HepG2 (cell line): ENCODE measurements at regions not wholly inside any gene's neighbourhood (a gene's known extent, or its start where the extent isn't known, plus 50 kb on each side); places are given as distances from the start of the nearest gene placed in this dataset.

ENCODE experiments used
- ATAC-seq: fragments of 200-7000 bp; cut with Tn5 transposase; 3 replicates; pipeline ENCODE4 v1.9.1; 2020; ENCODE audit warnings: mild to moderate bottlenecking, moderate library complexity
- BruUV-seq: library from RNA; stranded (reverse); fragments of 400-500 nt; replicated peaks from 2 replicates; lab custom pipeline; 2021; lab: Mats Ljungman, UMichigan
- CTCF ChIA-PET: fragments of 300-600 bp; formaldehyde crosslinking; extraction: SDS; loops from one replicate; lab custom pipeline; 2021; ENCODE audit warnings: low total read pairs, inconsistent platforms, low intra/inter-chr PET ratio; lab: Yijun Ruan, JAX
- POLR2A ChIA-PET: fragments of 350-600 bp; sonication (Branson Sonifier 250); formaldehyde crosslinking; loops from one replicate; lab custom pipeline; 2020; ENCODE audit warnings: antibody characterized with exemption, inconsistent platforms; lab: Yijun Ruan, JAX
- DNase-seq: peaks from one replicate; pipeline ENCODE4 v3.0.0-alpha.2; 2015; ENCODE audit warnings: low spot score
- FAIRE-seq: peaks from 3 replicates; lab custom pipeline; 2011; peaks lifted over from hg19 to GRCh38; lab: Jason Lieb, UNC
- H2AFZ ChIP-seq: one replicate; pipeline ENCODE4 v1.6.1; 2011; ENCODE audit warnings: low read length, inconsistent platforms
- H3K27ac ChIP-seq: fragments of 300-600 bp; 3 replicates; pipeline ENCODE4 v1.8.0; 2011; ENCODE audit warnings: mixed run types, mild to moderate bottlenecking, mixed read lengths, low read length, inconsistent platforms; ENCODE audit not compliant: insufficient read depth; ENCODE audit errors: extremely low read length
- H3K27me3 ChIP-seq, 2 experiments: fragments of 200-600 bp in 1 of 2; 2 replicates in 1 of 2; 3 replicates in 1 of 2; pipeline versions ENCODE4 v1.6.0 to v1.8.0; 2011; ENCODE audit warnings: low read length in 2 of 2, mild to moderate bottlenecking in 2 of 2, moderate library complexity in 2 of 2, inconsistent platforms in 1 of 2; ENCODE audit not compliant: insufficient read depth in 2 of 2, control insufficient read depth in 1 of 2
- H3K36me3 ChIP-seq, 2 experiments: fragments of 200-600 bp in 1 of 2; replicated peaks in 1 of 2; 2 replicates in 1 of 2; 3 replicates in 1 of 2; pipeline versions ENCODE4 v1.5.1 to v1.8.0; 2011; ENCODE audit warnings: low read length in 2 of 2, inconsistent platforms in 1 of 2; ENCODE audit not compliant: insufficient read depth in 2 of 2, control insufficient read depth in 1 of 2
- H3K4me1 ChIP-seq: 2 replicates; pipeline ENCODE4 v1.5.1; 2012; ENCODE audit warnings: low read length, inconsistent platforms; ENCODE audit not compliant: insufficient read depth
- H3K4me2 ChIP-seq: 2 replicates; pipeline ENCODE4 v1.6.0; 2011; ENCODE audit warnings: low read depth, low read length, inconsistent platforms
- H3K4me3 ChIP-seq, 3 experiments: fragments of 200-600 bp in 1 of 3; sonication (generic), shearing (Covaris generic) in 1 of 3; replicated peaks in 1 of 3; 2 replicates each; pipeline ENCODE4 v1.5.1; 2011 to 2016; ENCODE audit warnings: low read length in 3 of 3, inconsistent platforms in 2 of 3, low read depth in 2 of 3, mild to moderate bottlenecking in 2 of 3, control low read depth in 1 of 3, mixed read lengths in 1 of 3; ENCODE audit not compliant: insufficient read depth in 1 of 3
- H3K79me2 ChIP-seq: one replicate; pipeline ENCODE4 v1.6.1; 2011; ENCODE audit warnings: low read length, inconsistent platforms; ENCODE audit not compliant: insufficient read depth
- H3K9ac ChIP-seq: 2 replicates; pipeline ENCODE4 v1.6.0; 2011; ENCODE audit warnings: mild to moderate bottlenecking, low read depth, low read length, inconsistent platforms; ENCODE audit not compliant: insufficient read depth
- H3K9me3 ChIP-seq: 2 replicates; pipeline ENCODE4 v1.5.1; 2012; ENCODE audit warnings: mild to moderate bottlenecking, low read length
- H4K20me1 ChIP-seq: 2 replicates; pipeline ENCODE4 v1.6.0; 2011; ENCODE audit warnings: inconsistent platforms, mild to moderate bottlenecking, low read length, moderate library complexity; ENCODE audit not compliant: insufficient read depth
- ADNP ChIP-seq: sonication (generic); formaldehyde crosslinking; IDR thresholded peaks from 2 replicates; pipeline ENCODE4 v1.4.0; 2020; ENCODE audit warnings: missing genetic modification reagents
- CREM ChIP-seq, 2 experiments: sonication (generic) in 1 of 2; formaldehyde crosslinking in 1 of 2; IDR thresholded peaks; 2 replicates each; pipeline versions ENCODE4 v1.4.0 to v1.6.1; 2016 to 2020; ENCODE audit warnings: antibody characterized with exemption in 1 of 2, mild to moderate bottlenecking in 1 of 2, missing genetic modification reagents in 1 of 2
- NCOA5 ChIP-seq: sonication (generic); formaldehyde crosslinking; IDR thresholded peaks from 2 replicates; pipeline ENCODE4 v1.4.0; 2020; ENCODE audit warnings: missing genetic modification reagents
- SP5 ChIP-seq: IDR thresholded peaks from 2 replicates; pipeline ENCODE4 v1.6.1; 2016; ENCODE audit warnings: low read depth, borderline replicate concordance
- SRF ChIP-seq: IDR thresholded peaks from 2 replicates; pipeline ENCODE4 v1.6.1; 2011; ENCODE audit warnings: mild to moderate bottlenecking, low read depth, low read length, moderate library complexity
- TGIF2 ChIP-seq: IDR thresholded peaks from 2 replicates; pipeline ENCODE4 v1.6.1; 2016; ENCODE audit warnings: control low read depth, missing compliant biosample characterization
- ZNF597 ChIP-seq: sonication (generic); formaldehyde crosslinking; IDR thresholded peaks from 2 replicates; pipeline ENCODE4 v1.5.0; 2020; ENCODE audit warnings: missing genetic modification reagents
- ZSCAN29 ChIP-seq: sonication (generic); formaldehyde crosslinking; conservative IDR thresholded peaks from 2 replicates; pipeline ENCODE4 v1.4.0; 2020; ENCODE audit warnings: mild to moderate bottlenecking, missing genetic modification reagents
- WGBS: methylation state at CpG from one replicate; pipeline ENCODE4 v1.1.6; 2017; ENCODE audit warnings: low lambda C conversion rate; 5-methylcytosine and 5-hydroxymethylcytosine counted together
- in situ Hi-C: cut with HindIII; loops from 2 replicates; pipeline ENCODE4 v1.10.0; 2017; ENCODE audit warnings: low pct_unique_long_range_greater_than_20kb; ENCODE audit not compliant: extremely low pct_ligation_motif_present
- intact Hi-C: fragments of 100-400 bp; cut with micrococcal nuclease; formaldehyde crosslinking; loops from one replicate; pipeline ENCODE4 v1.10.0; 2022; ENCODE audit not compliant: unreplicated experiment
- TF ChIP-seq, protein P1 (sequence below): sonication (generic); formaldehyde crosslinking; conservative IDR thresholded peaks from 2 replicates; pipeline ENCODE4 v1.8.1; 2023; ENCODE audit warnings: missing genetic modification reagents

DNA sequence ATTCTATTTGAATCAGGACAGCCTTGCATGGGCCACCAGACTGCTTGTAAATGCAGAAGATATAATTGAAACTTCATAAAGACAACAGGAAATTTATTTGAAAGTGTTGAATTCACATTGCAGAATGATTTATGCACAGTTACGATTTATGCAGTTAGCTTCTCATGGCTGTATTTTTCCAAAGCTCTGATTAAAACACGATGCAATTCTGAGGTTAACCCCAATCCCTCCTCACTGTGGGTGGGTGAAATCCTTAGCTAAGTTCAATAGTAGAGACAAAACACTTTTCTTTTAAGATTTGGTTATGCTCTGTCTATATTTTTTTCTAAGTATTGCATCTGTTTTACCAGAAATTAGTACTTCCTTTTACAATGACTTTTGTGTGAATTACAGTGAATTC is 728.8 kb upstream of the IGFBP3 start:
- CTCF ChIA-PET: no interaction called here
- Histone ChIP-seq H3K9me3 (peaks cover 8% of the 10 kb centered on the region), H3K4me3 (no peak overlapping the region), H4K20me1 (no peaks in the 10 kb centered on the region)
- in situ Hi-C loops: no loop called here
- no peak for DNase-seq
- ATAC-seq: no peak
- intact Hi-C loops: no loop called here
- POLR2A ChIA-PET: no interaction called here
- TF ChIP-seq NCOA5 (CRISPR knock-in tag): no peak
- TF ChIP-seq, protein P1, sequence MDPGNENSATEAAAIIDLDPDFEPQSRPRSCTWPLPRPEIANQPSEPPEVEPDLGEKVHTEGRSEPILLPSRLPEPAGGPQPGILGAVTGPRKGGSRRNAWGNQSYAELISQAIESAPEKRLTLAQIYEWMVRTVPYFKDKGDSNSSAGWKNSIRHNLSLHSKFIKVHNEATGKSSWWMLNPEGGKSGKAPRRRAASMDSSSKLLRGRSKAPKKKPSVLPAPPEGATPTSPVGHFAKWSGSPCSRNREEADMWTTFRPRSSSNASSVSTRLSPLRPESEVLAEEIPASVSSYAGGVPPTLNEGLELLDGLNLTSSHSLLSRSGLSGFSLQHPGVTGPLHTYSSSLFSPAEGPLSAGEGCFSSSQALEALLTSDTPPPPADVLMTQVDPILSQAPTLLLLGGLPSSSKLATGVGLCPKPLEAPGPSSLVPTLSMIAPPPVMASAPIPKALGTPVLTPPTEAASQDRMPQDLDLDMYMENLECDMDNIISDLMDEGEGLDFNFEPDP (CRISPR knock-in tag): no peak
- TF ChIP-seq CREM (IDR thresholded peaks at IDR 0.05): no peak
- no peak for TF ChIP-seq CREM (CRISPR knock-in tag; IDR thresholded peaks at IDR 0.05)
- TF ChIP-seq ADNP (CRISPR knock-in tag): no peak
- no peak for TF ChIP-seq SP5 (CRISPR knock-in tag)
- TF ChIP-seq TGIF2 (CRISPR knock-in tag): no peak
- no peak for TF ChIP-seq ZSCAN29 (CRISPR knock-in tag)
- no peak for TF ChIP-seq SRF
- no peak for TF ChIP-seq ZNF597 (CRISPR knock-in tag)
- TF ChIP-seq, all 625 proteins: peak for 0
- Histone ChIP-seq H3K27me3 (no peaks in the 10 kb centered on the region), H3K36me3 (no peaks in the 10 kb centered on the region), H3K4me2 (no peak overlapping the region), H3K27ac (no peak overlapping the region), H2AFZ (no peak overlapping the region), H3K9ac (no peak overlapping the region), H3K79me2 (no peaks in the 10 kb centered on the region), H3K4me1 (no peaks in the 10 kb centered on the region)
- no TSS peak for BruUV-seq
- 13% methylated on average over 2 of the region's 2 CpGs for WGBS
- no peak for FAIRE-seq
